ENCODE measurements at regions not wholly inside any gene's neighbourhood (a gene's known extent, or its start where the extent isn't known, plus 50 kb on each side); places are given as distances from the start of the nearest gene placed in this dataset.
"Not testable (repeated sequence)": the region's sequence is repeated elsewhere in the genome, so short reads cannot be mapped to it uniquely, and the experiment has no call there.

DNA sequence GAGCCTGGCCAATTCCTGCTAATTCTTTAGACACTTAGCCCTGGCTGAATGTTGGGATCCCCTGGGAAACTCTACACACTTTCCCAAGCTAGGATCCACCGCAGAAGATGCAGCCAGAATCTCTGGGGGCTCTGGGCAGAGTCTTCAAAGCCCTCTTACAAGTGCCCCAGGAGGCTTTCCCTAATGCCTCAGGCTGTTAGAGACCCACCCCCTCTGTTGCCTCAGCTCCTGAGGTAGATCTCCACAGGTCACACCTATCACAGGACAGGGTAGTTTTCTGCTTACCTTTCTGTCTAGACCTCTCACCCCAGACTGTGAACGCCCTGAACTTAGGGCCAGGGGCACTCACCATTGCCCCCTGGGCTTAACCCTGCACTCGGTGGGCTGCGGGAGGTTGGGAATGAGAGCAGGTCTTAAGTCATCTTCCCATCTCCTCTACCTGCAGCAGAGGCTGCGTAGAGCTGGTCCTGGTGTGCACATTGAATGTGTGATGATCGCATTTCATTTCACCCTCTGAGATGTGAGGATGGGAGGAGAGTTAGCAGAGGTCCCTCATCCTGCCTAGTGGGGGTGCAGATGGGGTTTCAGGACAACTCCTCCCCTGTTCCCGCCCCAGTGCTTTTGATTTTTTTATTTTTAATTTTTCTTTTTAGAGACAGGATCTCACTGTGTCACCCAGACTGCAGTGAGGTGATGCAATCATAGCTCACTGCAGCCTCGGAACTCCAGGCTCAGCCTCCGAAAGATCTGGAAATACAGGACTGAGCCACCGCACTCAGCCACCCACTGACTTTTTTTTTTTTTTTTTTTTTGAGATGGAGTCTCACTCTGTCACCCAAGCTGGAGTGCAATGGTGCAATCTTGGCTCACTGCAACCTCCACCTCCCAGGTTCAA is 89.0 kb upstream of the LHX1 start:
- BruUV-seq (replicated peaks): no TSS peak
- TF ChIP-seq, protein P1, sequence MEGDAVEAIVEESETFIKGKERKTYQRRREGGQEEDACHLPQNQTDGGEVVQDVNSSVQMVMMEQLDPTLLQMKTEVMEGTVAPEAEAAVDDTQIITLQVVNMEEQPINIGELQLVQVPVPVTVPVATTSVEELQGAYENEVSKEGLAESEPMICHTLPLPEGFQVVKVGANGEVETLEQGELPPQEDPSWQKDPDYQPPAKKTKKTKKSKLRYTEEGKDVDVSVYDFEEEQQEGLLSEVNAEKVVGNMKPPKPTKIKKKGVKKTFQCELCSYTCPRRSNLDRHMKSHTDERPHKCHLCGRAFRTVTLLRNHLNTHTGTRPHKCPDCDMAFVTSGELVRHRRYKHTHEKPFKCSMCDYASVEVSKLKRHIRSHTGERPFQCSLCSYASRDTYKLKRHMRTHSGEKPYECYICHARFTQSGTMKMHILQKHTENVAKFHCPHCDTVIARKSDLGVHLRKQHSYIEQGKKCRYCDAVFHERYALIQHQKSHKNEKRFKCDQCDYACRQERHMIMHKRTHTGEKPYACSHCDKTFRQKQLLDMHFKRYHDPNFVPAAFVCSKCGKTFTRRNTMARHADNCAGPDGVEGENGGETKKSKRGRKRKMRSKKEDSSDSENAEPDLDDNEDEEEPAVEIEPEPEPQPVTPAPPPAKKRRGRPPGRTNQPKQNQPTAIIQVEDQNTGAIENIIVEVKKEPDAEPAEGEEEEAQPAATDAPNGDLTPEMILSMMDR (IDR thresholded peaks at IDR 0.05; ENCODE audit: unreplicated experiment): no peak
- DNase-seq: no peak
- intact Hi-C loops (cut with micrococcal nuclease; ENCODE audit: unreplicated experiment): no loop called here
- Mint-ChIP-seq H3K36me3 (ENCODE audit: insufficient read depth, unreplicated experiment) (peaks cover 6% of the 10 kb centered on the region), H3K4me1 (ENCODE audit: low read depth, unreplicated experiment) (peaks cover 16% of the 10 kb centered on the region), H3K27me3 (ENCODE audit: unreplicated experiment) (peaks cover 43% of the 10 kb centered on the region), H3K9me3 (ENCODE audit: low read depth, unreplicated experiment) (no peaks in the 10 kb centered on the region), H3K4me3 (ENCODE audit: low read depth, unreplicated experiment) (no peak overlapping the region), H3K27ac (ENCODE audit: unreplicated experiment) (no peak overlapping the region)
- CTCF ChIA-PET: interaction anchor here (0.6 to 1.1 kb wide), 5 partner anchors 10 to 248 kb away, joined by 3 to 4 read pairs (median 3); no protein-coding TSS in a partner anchor

DNA sequence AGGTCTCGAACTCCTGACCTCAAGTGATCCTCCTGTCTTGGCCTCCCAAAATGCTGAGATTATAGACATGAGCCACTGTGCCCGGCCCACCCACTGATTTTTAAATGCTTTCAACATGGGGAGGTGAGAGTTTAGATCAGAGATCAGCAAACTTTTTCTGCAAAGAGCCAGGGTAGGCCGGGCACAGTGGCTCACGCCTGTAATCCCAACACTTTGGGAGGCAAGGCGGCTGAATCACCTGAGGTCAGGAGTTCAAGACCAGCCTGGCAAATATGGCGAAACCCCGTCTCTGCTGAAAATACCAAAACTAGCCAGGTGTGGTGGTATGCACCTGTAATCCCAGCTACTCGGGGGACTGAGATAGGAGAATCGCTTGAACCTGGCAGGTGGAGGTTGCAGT is 88.3 kb upstream of the LHX1 start:
- BruUV-seq (replicated peaks); intact Hi-C loops (cut with micrococcal nuclease; ENCODE audit: unreplicated experiment); H3K9me3 Mint-ChIP-seq (ENCODE audit: low read depth, unreplicated experiment); H3K4me3 Mint-ChIP-seq (ENCODE audit: low read depth, unreplicated experiment); H3K27ac Mint-ChIP-seq (ENCODE audit: unreplicated experiment); DNase-seq; H3K36me3 Mint-ChIP-seq (ENCODE audit: insufficient read depth, unreplicated experiment): not testable (repeated sequence)
- peaks cover 16% of the 10 kb centered on the region for H3K4me1 Mint-ChIP-seq (ENCODE audit: low read depth, unreplicated experiment)
- H3K27me3 Mint-ChIP-seq (ENCODE audit: unreplicated experiment): peaks cover 43% of the 10 kb centered on the region
- CTCF ChIA-PET: interaction anchor here (0.6 to 1.1 kb wide), 4 partner anchors 17 to 247 kb away, joined by 3 read pairs; no protein-coding TSS in a partner anchor

DNA sequence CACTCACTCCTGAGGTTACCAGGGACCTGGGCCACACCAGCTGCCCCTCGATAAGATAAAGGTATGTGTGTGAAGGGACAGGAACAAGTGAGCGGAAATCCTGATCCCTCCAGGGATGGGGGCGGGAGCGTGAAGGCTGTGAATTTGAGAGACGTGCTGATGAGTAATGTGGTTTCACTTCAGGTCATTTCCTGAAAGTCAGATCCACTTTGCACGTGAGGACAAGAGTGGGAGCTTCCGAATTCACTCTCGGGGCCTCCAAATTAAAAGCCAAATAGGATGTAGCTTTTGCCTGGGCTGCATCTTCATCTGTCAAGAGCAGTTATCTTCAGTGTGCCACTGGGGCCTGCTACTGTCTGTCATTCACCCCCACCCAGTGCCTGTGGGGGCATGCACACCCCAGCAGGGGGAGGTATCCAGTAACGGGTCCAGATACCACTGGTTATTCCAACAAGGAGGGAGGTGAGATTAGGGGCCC is 87.4 kb upstream of the LHX1 start:
- intact Hi-C loops (cut with micrococcal nuclease; ENCODE audit: unreplicated experiment): loop anchor here (5.0 to 10.0 kb wide), 3 partner anchors 72 to 225 kb away; no protein-coding TSS in a partner anchor
- Mint-ChIP-seq H3K36me3 (ENCODE audit: insufficient read depth, unreplicated experiment) (peaks cover 6% of the 10 kb centered on the region), H3K4me3 (ENCODE audit: low read depth, unreplicated experiment) (no peak overlapping the region), H3K9me3 (ENCODE audit: low read depth, unreplicated experiment) (no peaks in the 10 kb centered on the region), H3K4me1 (ENCODE audit: low read depth, unreplicated experiment) (peaks cover 16% of the 10 kb centered on the region), H3K27ac (ENCODE audit: unreplicated experiment) (no peak overlapping the region), H3K27me3 (ENCODE audit: unreplicated experiment) (peaks cover 38% of the 10 kb centered on the region)
- no TSS peak for BruUV-seq (replicated peaks)
- DNase-seq: peak; percentile 50
- CTCF ChIA-PET: interaction anchor here (0.7 to 1.0 kb wide), 2 partner anchors 19 to 100 kb away, joined by 3 read pairs; no protein-coding TSS in a partner anchor
- TF ChIP-seq, protein P1 (IDR thresholded peaks at IDR 0.05; ENCODE audit: unreplicated experiment): peak; percentile 59

DNA sequence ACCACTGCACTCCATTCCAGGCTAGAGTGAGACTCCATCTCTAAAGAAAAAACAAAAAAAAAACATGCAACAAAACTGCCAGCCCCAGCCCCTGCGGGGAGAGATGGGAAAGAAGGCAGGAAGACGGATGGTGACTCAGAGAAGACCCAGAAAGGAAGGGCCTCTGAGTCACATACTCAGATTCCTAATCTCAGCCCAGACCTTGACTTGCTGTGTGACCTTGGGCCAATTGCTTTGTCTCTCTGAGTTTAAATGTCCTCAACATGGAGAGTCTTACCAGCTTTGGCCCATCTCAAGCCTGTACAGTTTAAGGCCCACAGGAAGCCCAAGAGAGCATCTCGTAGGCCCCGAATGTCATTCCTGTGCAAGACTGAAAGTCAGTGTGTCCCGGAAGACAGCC is 86.5 kb upstream of the LHX1 start:
- H3K27me3 Mint-ChIP-seq (ENCODE audit: unreplicated experiment): peaks cover 31% of the 10 kb centered on the region
- no peaks in the 10 kb centered on the region for H3K9me3 Mint-ChIP-seq (ENCODE audit: low read depth, unreplicated experiment)
- TF ChIP-seq, protein P1 (IDR thresholded peaks at IDR 0.05; ENCODE audit: unreplicated experiment): no peak
- H3K4me3 Mint-ChIP-seq (ENCODE audit: low read depth, unreplicated experiment): no peak overlapping the region
- CTCF ChIA-PET: interaction anchor here (0.6 to 0.9 kb wide), 3 partner anchors 10 to 236 kb away, joined by 3 read pairs; no protein-coding TSS in a partner anchor
- peaks cover 6% of the 10 kb centered on the region for H3K36me3 Mint-ChIP-seq (ENCODE audit: insufficient read depth, unreplicated experiment)
- intact Hi-C loops (cut with micrococcal nuclease; ENCODE audit: unreplicated experiment): loop anchor here (5.0 to 10.0 kb wide), 3 partner anchors 72 to 226 kb away; no protein-coding TSS in a partner anchor
- no TSS peak for BruUV-seq (replicated peaks)
- peak overlapping the region; percentile 66 for H3K27ac Mint-ChIP-seq (ENCODE audit: unreplicated experiment)
- peaks cover 16% of the 10 kb centered on the region for H3K4me1 Mint-ChIP-seq (ENCODE audit: low read depth, unreplicated experiment)
- no peak for DNase-seq

Data from Calu3 (cell line).